OCI-LY7 (cell line): ENCODE measurements at regions not wholly inside any gene's neighbourhood (a gene's known extent, or its start where the extent isn't known, plus 50 kb on each side); places are given as distances from the start of the nearest gene placed in this dataset.

ENCODE experiments used
- BruUV-seq: library from RNA; stranded (reverse); fragments of 400-500 nt; replicated peaks from 2 replicates; lab custom pipeline; 2021; lab: Mats Ljungman, UMichigan
- CTCF ChIA-PET: fragments of 300-600 bp; sonication (Branson Sonifier 250); formaldehyde crosslinking; loops from one replicate; lab custom pipeline; 2022; ENCODE audit warnings: antibody characterized with exemption; ENCODE audit not compliant: unreplicated experiment; lab: Charles Lee
- POLR2A ChIA-PET: fragments of 300-600 bp; sonication (Branson Sonifier 250); formaldehyde crosslinking; loops from one replicate; lab custom pipeline; 2022; ENCODE audit warnings: antibody characterized with exemption; lab: Charles Lee
- DNase-seq: peaks from one replicate; pipeline ENCODE4 v3.0.0-alpha.2; 2015; ENCODE audit warnings: low spot score
- H2AFZ ChIP-seq: fragments of 200-600 bp; sonication (generic), shearing (Covaris generic); 2 replicates; pipeline ENCODE4 v1.6.1; 2014; ENCODE audit warnings: mild to moderate bottlenecking, antibody characterized with exemption, low read length, moderate library complexity
- H3K27ac ChIP-seq: fragments of 200-600 bp; sonication (generic); 2 replicates; pipeline ENCODE4 v1.5.1; 2014; ENCODE audit warnings: mixed run types, low read depth, mild to moderate bottlenecking, moderate library complexity, low read length, inconsistent platforms; ENCODE audit not compliant: poor library complexity, severe bottlenecking
- H3K36me3 ChIP-seq: fragments of 200-600 bp; sonication (generic); 2 replicates; pipeline ENCODE4 v1.6.1; 2014; ENCODE audit warnings: mild to moderate bottlenecking, antibody characterized with exemption, low read length, moderate library complexity, mixed read lengths; ENCODE audit not compliant: insufficient read depth
- H3K4me1 ChIP-seq: fragments of 200-600 bp; sonication (generic); 2 replicates; pipeline ENCODE4 v1.5.1; 2014; ENCODE audit warnings: mild to moderate bottlenecking, low read length; ENCODE audit not compliant: insufficient read depth, poor library complexity, severe bottlenecking
- H3K4me2 ChIP-seq: fragments of 200-600 bp; sonication (generic); 2 replicates; pipeline ENCODE4 v1.6.1; 2014; ENCODE audit warnings: mild to moderate bottlenecking, low read length
- H3K4me3 ChIP-seq: fragments of 200-600 bp; sonication (generic); 2 replicates; pipeline ENCODE4 v1.5.1; 2014; ENCODE audit warnings: mild to moderate bottlenecking, low read depth, low read length; ENCODE audit not compliant: poor library complexity, severe bottlenecking
- H3K79me2 ChIP-seq: fragments of 200-600 bp; sonication (generic); 2 replicates; pipeline ENCODE4 v1.6.1; 2016; ENCODE audit warnings: low read depth, mild to moderate bottlenecking, low read length, moderate library complexity, mixed read lengths; ENCODE audit not compliant: insufficient read depth
- H3K9me2 ChIP-seq: fragments of 200-600 bp; sonication (generic); 2 replicates; pipeline ENCODE4 v1.6.1; 2016; ENCODE audit warnings: mild to moderate bottlenecking, low read length, mixed read lengths; ENCODE audit not compliant: insufficient read depth
- H3K9me3 ChIP-seq: fragments of 200-600 bp; sonication (generic); 2 replicates; pipeline ENCODE4 v1.6.1; 2014; ENCODE audit warnings: mild to moderate bottlenecking, mixed run types, low read length, mixed read lengths
- H4K20me1 ChIP-seq: fragments of 200-600 bp; sonication (generic); 2 replicates; pipeline ENCODE4 v1.6.1; 2014; ENCODE audit warnings: mild to moderate bottlenecking, antibody characterized with exemption, low read length, moderate library complexity, mixed read lengths; ENCODE audit not compliant: insufficient read depth
- EZH2phosphoT487 ChIP-seq: fragments of 200-600 bp; sonication (generic); IDR thresholded peaks from 2 replicates; pipeline ENCODE4 v1.6.1; 2018; ENCODE audit warnings: low read depth, borderline replicate concordance, mild to moderate bottlenecking, mixed run types, antibody characterized with exemption, low read length, moderate library complexity, mixed read lengths
- intact Hi-C: fragments of 100-400 bp; cut with micrococcal nuclease; formaldehyde crosslinking; loops from one replicate; pipeline ENCODE4 v1.10.0; 2022; ENCODE audit not compliant: unreplicated experiment
- TF ChIP-seq, protein P1 (sequence below): fragments of 200-600 bp; sonication (generic); conservative IDR thresholded peaks from 2 replicates; pipeline ENCODE4 v1.5.1; 2014; ENCODE audit warnings: mild to moderate bottlenecking, antibody characterized with exemption, low read length, moderate library complexity, mixed read lengths

DNA sequence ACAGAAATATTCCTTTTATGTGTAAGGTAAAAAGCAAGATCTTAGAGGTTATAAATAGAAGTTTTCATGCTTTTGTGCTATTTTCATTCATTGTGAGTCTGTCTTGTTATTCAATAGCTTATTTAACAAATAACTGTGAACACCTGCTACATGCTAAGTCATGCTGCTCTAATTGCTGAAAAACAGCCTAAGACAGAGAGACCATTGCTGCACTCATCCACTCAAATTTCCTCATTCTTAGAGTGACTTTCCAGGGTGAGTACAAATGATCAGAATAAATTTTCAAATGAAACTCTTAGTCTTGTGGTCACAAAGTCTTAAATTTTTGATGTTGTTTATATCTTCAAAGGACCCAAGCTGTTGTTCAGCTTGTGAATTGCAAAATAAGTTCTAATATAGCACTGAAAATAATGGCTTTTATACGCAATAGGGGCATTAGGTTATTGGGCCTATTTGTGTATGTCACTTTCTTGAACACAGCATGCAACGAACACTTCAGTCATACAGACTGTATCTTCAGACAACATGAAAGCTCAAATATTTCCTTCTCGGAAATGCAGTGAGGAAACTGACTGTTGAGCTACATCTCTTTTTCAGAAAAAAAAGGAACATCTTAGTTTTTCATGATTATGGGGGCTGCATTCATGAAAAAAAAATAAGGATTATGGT is 247.9 kb upstream of the PCDH15 start:
- intact Hi-C loops: no loop called here

DNA sequence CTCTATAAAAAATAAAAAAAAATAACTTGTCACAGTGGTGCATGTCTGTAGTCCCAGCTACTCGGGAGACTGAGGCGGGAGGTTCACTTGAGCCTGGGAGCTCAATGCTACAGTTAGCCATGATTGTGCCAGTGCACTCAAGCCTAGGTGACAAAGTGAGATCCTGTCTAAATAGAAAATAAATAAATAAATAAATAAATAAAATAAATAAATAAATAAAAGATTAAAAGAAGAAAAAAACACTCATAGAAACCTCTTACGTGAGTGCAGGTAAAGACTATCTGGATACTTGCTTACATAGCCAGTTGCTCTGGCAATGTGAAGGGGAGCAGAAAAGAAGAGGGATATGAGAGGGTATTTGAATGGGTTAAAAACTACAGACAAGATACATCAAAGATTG is 242.5 kb upstream of the PCDH15 start:
- TF ChIP-seq, protein P1, sequence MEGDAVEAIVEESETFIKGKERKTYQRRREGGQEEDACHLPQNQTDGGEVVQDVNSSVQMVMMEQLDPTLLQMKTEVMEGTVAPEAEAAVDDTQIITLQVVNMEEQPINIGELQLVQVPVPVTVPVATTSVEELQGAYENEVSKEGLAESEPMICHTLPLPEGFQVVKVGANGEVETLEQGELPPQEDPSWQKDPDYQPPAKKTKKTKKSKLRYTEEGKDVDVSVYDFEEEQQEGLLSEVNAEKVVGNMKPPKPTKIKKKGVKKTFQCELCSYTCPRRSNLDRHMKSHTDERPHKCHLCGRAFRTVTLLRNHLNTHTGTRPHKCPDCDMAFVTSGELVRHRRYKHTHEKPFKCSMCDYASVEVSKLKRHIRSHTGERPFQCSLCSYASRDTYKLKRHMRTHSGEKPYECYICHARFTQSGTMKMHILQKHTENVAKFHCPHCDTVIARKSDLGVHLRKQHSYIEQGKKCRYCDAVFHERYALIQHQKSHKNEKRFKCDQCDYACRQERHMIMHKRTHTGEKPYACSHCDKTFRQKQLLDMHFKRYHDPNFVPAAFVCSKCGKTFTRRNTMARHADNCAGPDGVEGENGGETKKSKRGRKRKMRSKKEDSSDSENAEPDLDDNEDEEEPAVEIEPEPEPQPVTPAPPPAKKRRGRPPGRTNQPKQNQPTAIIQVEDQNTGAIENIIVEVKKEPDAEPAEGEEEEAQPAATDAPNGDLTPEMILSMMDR: no peak
- TF ChIP-seq EZH2phosphoT487: no peak
- no peak overlapping the region for H3K4me3 ChIP-seq
- no TSS peak for BruUV-seq

More for the DNA sequence above, 247.9 kb upstream of the PCDH15 start:
- H3K27ac ChIP-seq: no peak overlapping the region
- no peaks in the 10 kb centered on the region for H3K4me1 ChIP-seq
- DNase-seq: no peak
- no peak for TF ChIP-seq EZH2phosphoT487
- TF ChIP-seq, protein P1: no peak
- no peaks in the 10 kb centered on the region for H3K36me3 ChIP-seq
- H4K20me1 ChIP-seq: no peaks in the 10 kb centered on the region
- no peaks in the 10 kb centered on the region for H3K79me2 ChIP-seq
- BruUV-seq: no TSS peak
- H2AFZ ChIP-seq: no peak overlapping the region
- ChIA-PET CTCF (no interaction called here), POLR2A (interaction anchor here (1.4 kb wide), 1 partner anchor 13 kb away, joined by 3 read pairs; no protein-coding TSS in a partner anchor)
- H3K4me2 ChIP-seq: no peak overlapping the region
- no peaks in the 10 kb centered on the region for H3K9me3 ChIP-seq
- no peaks in the 10 kb centered on the region for H3K9me2 ChIP-seq
- no peak overlapping the region for H3K4me3 ChIP-seq

DNA sequence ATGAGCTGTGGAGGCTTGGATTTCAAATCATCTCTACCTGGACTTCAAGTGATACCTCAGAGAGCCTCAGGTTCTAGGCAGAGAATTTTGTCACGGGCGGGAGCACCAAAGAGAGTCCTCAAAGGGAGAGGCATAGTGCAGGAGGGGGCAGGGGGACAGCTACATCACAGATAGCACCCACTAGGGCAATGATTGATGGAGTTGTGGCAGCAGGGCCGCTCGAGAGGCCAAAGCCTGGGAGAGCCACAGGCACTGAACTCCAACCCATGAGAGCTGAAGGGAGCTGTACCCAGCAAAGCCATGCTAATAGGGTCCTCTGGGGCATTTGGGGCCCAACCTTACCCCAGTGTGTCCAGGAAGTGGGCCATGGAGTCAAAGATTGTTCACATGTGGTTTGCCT is 232.0 kb upstream of the PCDH15 start:
- no peaks in the 10 kb centered on the region for H3K4me1 ChIP-seq
- H3K9me3 ChIP-seq: no peaks in the 10 kb centered on the region
- no peaks in the 10 kb centered on the region for H4K20me1 ChIP-seq
- no TSS peak for BruUV-seq
- intact Hi-C loops: no loop called here
- no peaks in the 10 kb centered on the region for H3K9me2 ChIP-seq
- no peak overlapping the region for H3K4me3 ChIP-seq
- ChIA-PET CTCF (no interaction called here), POLR2A (no interaction called here)
- no peak for DNase-seq
- H3K27ac ChIP-seq: no peak overlapping the region
- H3K4me2 ChIP-seq: no peak overlapping the region
- H3K36me3 ChIP-seq: no peaks in the 10 kb centered on the region
- no peaks in the 10 kb centered on the region for H3K79me2 ChIP-seq
- no peak for TF ChIP-seq EZH2phosphoT487
- TF ChIP-seq, protein P1: no peak
- H2AFZ ChIP-seq: no peak overlapping the region

More for the DNA sequence above, 242.5 kb upstream of the PCDH15 start:
- no peak overlapping the region for H3K27ac ChIP-seq
- H3K79me2 ChIP-seq: no peaks in the 10 kb centered on the region
- H3K9me3 ChIP-seq: no peaks in the 10 kb centered on the region
- POLR2A ChIA-PET: no interaction called here
- no peaks in the 10 kb centered on the region for H3K36me3 ChIP-seq
- H2AFZ ChIP-seq: no peak overlapping the region
- no peak for DNase-seq
- H3K4me1 ChIP-seq: no peaks in the 10 kb centered on the region
- no peaks in the 10 kb centered on the region for H3K9me2 ChIP-seq
- CTCF ChIA-PET: no interaction called here
- H4K20me1 ChIP-seq: no peaks in the 10 kb centered on the region
- no peak overlapping the region for H3K4me2 ChIP-seq
- intact Hi-C loops: no loop called here
